ENCODE measurements at regions not wholly inside any gene's neighbourhood (a gene's known extent, or its start where the extent isn't known, plus 50 kb on each side); places are given as distances from the start of the nearest gene placed in this dataset.

- ChIA-PET CTCF (interaction anchor here (1.1 kb wide), 1 partner anchor 11 kb away, joined by 3 read pairs; no protein-coding TSS in a partner anchor), POLR2A (no interaction called here)
- no peaks in the 10 kb centered on the region for H3K9me2 ChIP-seq
- no peaks in the 10 kb centered on the region for H4K20me1 ChIP-seq (ENCODE audit: insufficient read depth)
- H3K9ac ChIP-seq, result no peak overlapping the region
- TF ChIP-seq GABPA (IDR thresholded peaks at IDR 0.05; ENCODE audit: low read depth) (no peak), FOSL2 (IDR thresholded peaks at IDR 0.05; ENCODE audit: borderline replicate concordance, low read depth) (no peak), FOXM1 (IDR thresholded peaks at IDR 0.05; ENCODE audit: low read depth) (no peak)
- H3K4me1 ChIP-seq (ENCODE audit: control insufficient read depth in 1 of 2, insufficient read depth in 2 of 2, low read depth in 1 of 2, low read length in 1 of 2), result no peaks in the 10 kb centered on the region
- 8% methylated on average over 4 of the region's 4 CpGs for WGBS (ENCODE audit: low lambda C conversion rate)
- no peak overlapping the region for H3K4me3 ChIP-seq (ENCODE audit: low read depth in 2 of 2, low read length in 1 of 2)
- H3K4me2 ChIP-seq, result no peak overlapping the region
- no peak overlapping the region for H2AFZ ChIP-seq (ENCODE audit: low read depth)
- H3K27ac ChIP-seq (ENCODE audit: low read depth in 2 of 2, low read length in 1 of 2), result no peak overlapping the region
- H3K27me3 ChIP-seq (ENCODE audit: insufficient read depth), result peaks cover 14% of the 10 kb centered on the region; the same call in 1 of the 2 replicates
- DNase-seq, result no peak
- no peaks in the 10 kb centered on the region for H3K36me3 ChIP-seq (replicated peaks in 1 of 2; ENCODE audit: control insufficient read depth in 1 of 2, insufficient read depth in 2 of 2, low read length in 1 of 2)
- H3F3A ChIP-seq (replicated peaks; ENCODE audit: insufficient read depth), result no peaks in the 10 kb centered on the region
- no peaks in the 10 kb centered on the region for H3K79me2 ChIP-seq (ENCODE audit: insufficient read depth)
- no peaks in the 10 kb centered on the region for H3K9me3 ChIP-seq
These were observed 65.9 kb downstream of the AVPR1A start for GRCh38 chr12:63085120-63085519.

- TF ChIP-seq, protein P1, sequence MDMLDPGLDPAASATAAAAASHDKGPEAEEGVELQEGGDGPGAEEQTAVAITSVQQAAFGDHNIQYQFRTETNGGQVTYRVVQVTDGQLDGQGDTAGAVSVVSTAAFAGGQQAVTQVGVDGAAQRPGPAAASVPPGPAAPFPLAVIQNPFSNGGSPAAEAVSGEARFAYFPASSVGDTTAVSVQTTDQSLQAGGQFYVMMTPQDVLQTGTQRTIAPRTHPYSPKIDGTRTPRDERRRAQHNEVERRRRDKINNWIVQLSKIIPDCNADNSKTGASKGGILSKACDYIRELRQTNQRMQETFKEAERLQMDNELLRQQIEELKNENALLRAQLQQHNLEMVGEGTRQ (IDR thresholded peaks at IDR 0.05; ENCODE audit: borderline replicate concordance, low read depth, low read length), result no peak
- TF ChIP-seq GATA2 (CRISPR knock-in tag; IDR thresholded peaks at IDR 0.05), result no peak
- no peak for TF ChIP-seq EZH2phosphoT487 (IDR thresholded peaks at IDR 0.05; ENCODE audit: borderline replicate concordance, low read depth)
- TF ChIP-seq, protein P2, sequence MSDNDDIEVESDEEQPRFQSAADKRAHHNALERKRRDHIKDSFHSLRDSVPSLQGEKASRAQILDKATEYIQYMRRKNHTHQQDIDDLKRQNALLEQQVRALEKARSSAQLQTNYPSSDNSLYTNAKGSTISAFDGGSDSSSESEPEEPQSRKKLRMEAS (IDR thresholded peaks at IDR 0.05; ENCODE audit: low read depth), result no peak
- TF ChIP-seq RCOR1 (IDR thresholded peaks at IDR 0.05; ENCODE audit: low read length), result no peak
- no peak for TF ChIP-seq TCF12 (IDR thresholded peaks at IDR 0.05)
- no peak for TF ChIP-seq FOSL2 (IDR thresholded peaks at IDR 0.05; ENCODE audit: borderline replicate concordance, low read depth)
- TF ChIP-seq, protein P3, sequence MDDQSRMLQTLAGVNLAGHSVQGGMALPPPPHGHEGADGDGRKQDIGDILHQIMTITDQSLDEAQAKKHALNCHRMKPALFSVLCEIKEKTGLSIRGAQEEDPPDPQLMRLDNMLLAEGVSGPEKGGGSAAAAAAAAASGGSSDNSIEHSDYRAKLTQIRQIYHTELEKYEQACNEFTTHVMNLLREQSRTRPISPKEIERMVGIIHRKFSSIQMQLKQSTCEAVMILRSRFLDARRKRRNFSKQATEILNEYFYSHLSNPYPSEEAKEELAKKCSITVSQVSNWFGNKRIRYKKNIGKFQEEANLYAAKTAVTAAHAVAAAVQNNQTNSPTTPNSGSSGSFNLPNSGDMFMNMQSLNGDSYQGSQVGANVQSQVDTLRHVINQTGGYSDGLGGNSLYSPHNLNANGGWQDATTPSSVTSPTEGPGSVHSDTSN (IDR thresholded peaks at IDR 0.05), result no peak
- TF ChIP-seq TEAD4 (IDR thresholded peaks at IDR 0.05; ENCODE audit: borderline replicate concordance, insufficient read depth), result no peak
- Histone ChIP-seq H3F3A (replicated peaks; ENCODE audit: insufficient read depth) (no peaks in the 10 kb centered on the region), H3K4me3 (ENCODE audit: low read depth in 2 of 2, low read length in 1 of 2) (no peak overlapping the region), H3K4me1 (ENCODE audit: control insufficient read depth in 1 of 2, insufficient read depth in 2 of 2, low read depth in 1 of 2, low read length in 1 of 2) (no peaks in the 10 kb centered on the region), H3K9me3 (no peaks in the 10 kb centered on the region), H3K27me3 (ENCODE audit: insufficient read depth) (peaks cover 14% of the 10 kb centered on the region; the same call in 1 of the 2 replicates), H3K9me2 (no peaks in the 10 kb centered on the region), H4K20me1 (ENCODE audit: insufficient read depth) (no peaks in the 10 kb centered on the region), H3K36me3 (replicated peaks in 1 of 2; ENCODE audit: control insufficient read depth in 1 of 2, insufficient read depth in 2 of 2, low read length in 1 of 2) (no peaks in the 10 kb centered on the region), H3K9ac (no peak overlapping the region), H3K27ac (ENCODE audit: low read depth in 2 of 2, low read length in 1 of 2) (no peak overlapping the region), H2AFZ (ENCODE audit: low read depth) (no peak overlapping the region), H3K4me2 (no peak overlapping the region), H3K79me2 (ENCODE audit: insufficient read depth) (no peaks in the 10 kb centered on the region)
- WGBS (ENCODE audit: low lambda C conversion rate), result 19% methylated on average over 1 of the region's 1 CpG
- CTCF ChIA-PET, result no interaction called here
- POLR2A ChIA-PET, result no interaction called here
- DNase-seq, result no peak
These were observed 66.5 kb downstream of the AVPR1A start for GRCh38 chr12:63084501-63084900.

All from SK-N-SH (cell line).